LNCaP clone FGC (cell line): ENCODE measurements at regions not wholly inside any gene's neighbourhood (a gene's known extent, or its start where the extent isn't known, plus 50 kb on each side); places are given as distances from the start of the nearest gene placed in this dataset.
"Not testable (repeated sequence)": the region's sequence is repeated elsewhere in the genome, so short reads cannot be mapped to it uniquely, and the experiment has no call there.

ENCODE experiments used
- DNase-seq: peaks from one replicate; pipeline ENCODE4 v3.0.0-alpha.2; 2011; ENCODE audit warnings: low read depth
- H3K4me3 ChIP-seq: 2 replicates; pipeline ENCODE4 v1.5.1; 2011; ENCODE audit warnings: mild to moderate bottlenecking, low read depth, low read length, control low read depth
- TF ChIP-seq, protein P1 (sequence below): IDR thresholded peaks from 2 replicates; pipeline ENCODE4 v1.5.1; 2012; ENCODE audit warnings: mild to moderate bottlenecking; ENCODE audit not compliant: control insufficient read depth, insufficient read depth; ENCODE audit errors: extremely low read depth

DNA sequence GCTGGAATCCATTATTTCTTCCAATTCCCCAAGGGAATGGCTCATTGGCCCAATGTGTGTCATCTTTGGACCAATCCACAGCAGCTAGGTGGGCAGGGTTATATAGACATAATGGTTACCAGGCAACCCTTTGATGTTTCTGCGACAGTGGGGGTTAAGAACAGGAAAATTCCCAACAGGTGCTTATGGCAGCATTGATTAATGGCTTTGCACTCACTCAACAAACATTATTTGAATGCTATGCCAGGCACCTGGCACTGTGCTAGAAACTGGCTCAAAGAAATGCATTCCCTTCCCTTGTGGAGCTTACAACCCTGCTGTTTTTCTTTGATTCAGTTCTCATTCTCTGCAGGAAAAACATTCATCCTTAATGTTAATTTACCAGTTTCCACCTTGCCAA, 1221.0 kb downstream of the AACS start:
- DNase-seq: no peak
- H3K4me3 ChIP-seq: no peak overlapping the region
- TF ChIP-seq, protein P1, sequence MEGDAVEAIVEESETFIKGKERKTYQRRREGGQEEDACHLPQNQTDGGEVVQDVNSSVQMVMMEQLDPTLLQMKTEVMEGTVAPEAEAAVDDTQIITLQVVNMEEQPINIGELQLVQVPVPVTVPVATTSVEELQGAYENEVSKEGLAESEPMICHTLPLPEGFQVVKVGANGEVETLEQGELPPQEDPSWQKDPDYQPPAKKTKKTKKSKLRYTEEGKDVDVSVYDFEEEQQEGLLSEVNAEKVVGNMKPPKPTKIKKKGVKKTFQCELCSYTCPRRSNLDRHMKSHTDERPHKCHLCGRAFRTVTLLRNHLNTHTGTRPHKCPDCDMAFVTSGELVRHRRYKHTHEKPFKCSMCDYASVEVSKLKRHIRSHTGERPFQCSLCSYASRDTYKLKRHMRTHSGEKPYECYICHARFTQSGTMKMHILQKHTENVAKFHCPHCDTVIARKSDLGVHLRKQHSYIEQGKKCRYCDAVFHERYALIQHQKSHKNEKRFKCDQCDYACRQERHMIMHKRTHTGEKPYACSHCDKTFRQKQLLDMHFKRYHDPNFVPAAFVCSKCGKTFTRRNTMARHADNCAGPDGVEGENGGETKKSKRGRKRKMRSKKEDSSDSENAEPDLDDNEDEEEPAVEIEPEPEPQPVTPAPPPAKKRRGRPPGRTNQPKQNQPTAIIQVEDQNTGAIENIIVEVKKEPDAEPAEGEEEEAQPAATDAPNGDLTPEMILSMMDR: no peak

DNA sequence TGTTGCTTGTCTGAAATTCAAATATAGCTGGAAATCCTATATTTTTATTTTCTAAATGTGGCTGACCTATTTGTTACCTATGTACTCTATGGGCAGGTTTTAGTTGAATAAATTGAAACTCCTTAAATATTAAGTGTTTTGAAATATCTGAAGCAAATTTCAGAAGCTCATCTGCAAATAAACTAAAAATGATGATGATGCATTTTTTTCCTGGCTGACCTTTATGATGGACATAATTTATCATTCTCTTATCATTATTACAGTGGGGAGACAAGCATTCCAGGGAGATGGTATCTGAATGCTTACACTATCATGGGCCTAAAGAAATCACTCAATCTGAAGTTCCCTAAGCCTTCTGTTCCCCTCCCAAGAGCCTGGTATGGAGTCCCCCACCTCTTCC, 1225.2 kb downstream of the AACS start:
- DNase-seq: no peak
- H3K4me3 ChIP-seq: no peak overlapping the region
- TF ChIP-seq, protein P1: no peak

DNA sequence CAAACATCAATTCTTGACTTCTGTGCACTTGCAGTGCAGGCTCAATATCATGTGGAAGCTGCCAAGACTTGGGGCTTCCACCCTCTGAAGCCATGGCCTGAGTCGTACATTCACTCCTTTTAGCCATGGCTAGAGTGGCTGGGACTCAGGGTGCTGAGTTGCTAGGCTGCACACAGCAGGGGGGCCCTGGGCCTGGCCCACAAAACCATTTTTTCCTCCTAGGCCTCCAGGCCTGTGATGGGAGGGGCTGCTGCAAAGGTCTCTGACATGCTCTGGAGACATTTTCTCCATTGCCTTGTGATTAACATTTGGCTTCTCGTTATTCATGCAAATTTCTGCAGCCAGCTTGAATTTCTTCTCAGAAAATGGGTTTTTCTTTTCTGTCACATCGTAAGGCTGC, 1226.8 kb downstream of the AACS start:
- DNase-seq, H3K4me3 ChIP-seq: not testable (repeated sequence)

DNA sequence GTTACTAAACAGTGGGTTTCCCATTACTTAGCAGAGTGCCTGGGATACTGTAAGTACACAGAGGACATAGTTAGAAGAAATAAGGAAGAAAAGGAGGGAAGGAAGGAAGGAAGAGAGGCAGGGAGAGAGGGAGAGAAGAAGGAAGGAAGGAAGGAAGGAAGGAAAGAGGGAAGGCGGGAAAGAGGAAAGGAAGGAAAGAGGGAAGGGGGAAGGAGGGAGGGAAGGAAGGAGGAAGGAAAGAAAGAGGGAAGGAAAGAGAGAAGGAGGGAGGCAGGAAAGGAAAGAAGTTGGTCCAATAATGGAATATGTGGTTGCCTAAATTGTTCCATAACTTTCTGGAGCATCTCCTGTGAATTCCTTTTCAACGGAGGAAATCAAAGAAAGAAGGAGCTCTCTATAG, 1230.4 kb downstream of the AACS start:
- DNase-seq: no peak
- no peak overlapping the region for H3K4me3 ChIP-seq
- TF ChIP-seq, protein P1: no peak

DNA sequence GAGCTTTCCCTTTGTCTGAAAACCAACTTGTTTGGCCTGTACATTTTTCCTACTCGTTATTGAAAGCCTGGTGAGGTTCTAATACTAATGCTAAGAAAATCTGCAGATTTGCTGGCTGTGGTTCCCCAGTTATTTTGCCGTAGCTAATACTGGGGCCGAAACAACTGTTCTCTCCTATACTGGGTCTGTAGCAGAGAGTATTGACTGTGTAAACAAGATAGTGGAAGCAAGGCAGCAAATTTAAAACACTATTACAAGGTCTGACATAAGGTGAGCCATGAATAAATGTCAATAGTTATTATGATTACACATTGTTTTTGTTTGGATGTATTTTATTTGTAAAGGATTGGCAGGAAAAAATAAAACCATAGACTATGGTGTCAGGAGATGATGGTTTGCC, 1244.0 kb downstream of the AACS start:
- H3K4me3 ChIP-seq: no peak overlapping the region
- DNase-seq: no peak
- TF ChIP-seq, protein P1: no peak

DNA sequence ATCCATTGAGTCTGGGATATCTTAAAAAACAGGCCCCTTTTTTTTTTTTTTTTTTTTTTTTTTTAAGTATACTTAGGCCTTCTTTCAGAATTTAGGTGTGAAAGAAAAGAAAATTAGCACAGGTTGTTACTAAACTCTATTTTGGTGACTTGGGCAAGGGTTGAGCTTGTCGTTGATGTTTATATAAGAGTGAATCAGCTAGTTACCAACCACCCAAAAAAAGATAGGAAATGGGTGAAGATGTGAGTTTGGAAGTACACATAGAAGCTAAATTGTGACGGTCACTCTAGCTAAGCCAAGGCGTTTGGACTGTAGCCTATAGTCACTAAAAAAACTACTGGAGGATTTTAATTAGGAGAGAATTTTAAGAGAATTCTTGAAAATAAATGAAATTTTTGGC, 1247.2 kb downstream of the AACS start:
- H3K4me3 ChIP-seq: no peak overlapping the region
- no peak for DNase-seq
- TF ChIP-seq, protein P1: no peak

DNA sequence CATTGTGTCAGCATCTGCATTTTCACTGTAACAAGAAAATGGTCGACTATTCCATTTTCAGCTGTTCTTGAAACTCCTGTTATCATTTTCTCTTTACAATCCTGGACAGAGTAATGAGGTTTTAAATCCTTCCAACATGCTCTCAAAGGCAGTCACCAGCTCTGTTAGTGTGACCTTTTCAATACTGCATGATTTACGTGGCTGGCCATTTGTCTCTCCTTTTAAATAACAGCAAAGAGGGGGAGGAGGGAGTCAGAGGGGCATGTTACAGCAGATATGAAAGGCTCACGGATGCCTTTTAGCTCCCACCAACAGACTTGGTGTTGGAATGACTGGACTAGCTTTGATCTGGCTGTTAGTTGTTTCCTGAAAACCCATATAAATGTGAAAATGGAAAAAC, 1251.2 kb downstream of the AACS start:
- TF ChIP-seq, protein P1: no peak
- no peak overlapping the region for H3K4me3 ChIP-seq
- no peak for DNase-seq
